NOMO-1 (cell line): ENCODE measurements at regions not wholly inside any gene's neighbourhood (a gene's known extent, or its start where the extent isn't known, plus 50 kb on each side); places are given as distances from the start of the nearest gene placed in this dataset.
"Not testable (repeated sequence)": the region's sequence is repeated elsewhere in the genome, so short reads cannot be mapped to it uniquely, and the experiment has no call there.

Source experiments
- DNase-seq, 2 experiments: peaks; one replicate each; lab custom pipeline; 2025; ENCODE audit not compliant: unreplicated experiment in 2 of 2; lab: John Stamatoyannopoulos, UW

DNA sequence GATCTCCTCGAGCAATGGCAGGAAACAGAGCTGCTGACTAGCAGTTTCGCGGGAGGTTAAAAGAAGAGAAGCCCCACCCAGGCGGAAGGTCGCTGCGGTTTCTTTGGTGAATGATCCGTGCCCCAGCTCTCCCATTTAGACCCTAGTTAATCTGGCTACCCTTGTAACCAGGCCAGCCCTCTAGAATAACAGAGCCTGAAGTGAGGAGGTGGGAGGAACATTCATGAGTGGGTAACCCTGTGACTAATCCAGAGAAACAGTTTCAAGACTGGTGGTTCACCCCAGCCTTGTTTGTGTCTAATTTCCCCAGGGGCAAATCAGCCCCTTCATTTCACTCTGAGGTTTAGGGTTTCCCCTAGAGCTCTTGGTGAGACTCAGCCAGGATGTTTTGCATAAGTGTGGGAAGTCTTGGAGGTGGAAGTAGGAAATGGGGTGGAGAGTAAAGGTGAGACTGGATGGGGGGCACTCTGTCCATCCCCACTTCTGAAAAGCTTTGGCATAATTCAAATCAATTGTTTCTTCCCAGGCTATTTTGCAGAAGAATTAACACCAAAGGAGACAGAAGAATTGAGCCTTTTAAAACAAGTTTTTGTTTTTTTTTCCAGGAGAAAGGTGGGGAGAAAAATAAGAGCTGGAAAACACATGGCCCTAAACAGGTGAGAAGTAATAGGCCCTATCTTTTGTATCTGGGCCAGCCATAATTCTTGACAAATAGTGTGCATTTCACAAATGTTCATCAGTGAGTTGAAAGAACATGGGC lies 303.1 kb downstream of the RPLP1 start:
- DNase-seq = peak; percentile 24 to 49

GRCh38 chr15:69756440-69756839 lies 303.8 kb downstream of the RPLP1 start:
- DNase-seq = no peak

DNA sequence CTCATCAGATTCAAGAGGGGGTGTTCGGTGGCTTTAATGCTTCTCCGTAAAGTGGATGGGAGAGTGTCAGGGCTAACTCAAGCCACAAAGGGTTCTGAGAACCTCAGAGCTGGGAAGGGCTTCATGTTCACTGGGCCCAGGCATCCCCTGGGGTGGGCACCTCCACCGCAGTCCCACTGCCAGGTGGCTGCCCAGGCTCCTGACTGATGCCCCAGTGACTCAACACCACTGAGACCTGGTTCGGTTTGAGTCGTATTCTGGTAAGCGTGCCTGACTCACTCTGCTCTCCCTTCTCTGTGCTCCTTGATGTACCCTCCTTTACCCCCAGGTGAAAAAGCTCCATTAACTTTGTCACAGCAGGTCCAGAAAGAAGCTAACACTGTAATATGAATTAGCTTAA lies 304.6 kb downstream of the RPLP1 start:
- no peak for DNase-seq

GRCh38 chr15:69758291-69758771 lies 305.7 kb downstream of the RPLP1 start:
- no peak for DNase-seq

- peak; percentile 90 to 95 for DNase-seq
These were observed 306.5 kb downstream of the RPLP1 start for GRCh38 chr15:69758810-69759790.

GRCh38 chr15:69760258-69760845 lies 307.7 kb downstream of the RPLP1 start:
- peak; percentile 76 to 96 for DNase-seq

GRCh38 chr15:69760890-69761568 lies 308.4 kb downstream of the RPLP1 start:
- peak; percentile 94 to 99 for DNase-seq

DNA sequence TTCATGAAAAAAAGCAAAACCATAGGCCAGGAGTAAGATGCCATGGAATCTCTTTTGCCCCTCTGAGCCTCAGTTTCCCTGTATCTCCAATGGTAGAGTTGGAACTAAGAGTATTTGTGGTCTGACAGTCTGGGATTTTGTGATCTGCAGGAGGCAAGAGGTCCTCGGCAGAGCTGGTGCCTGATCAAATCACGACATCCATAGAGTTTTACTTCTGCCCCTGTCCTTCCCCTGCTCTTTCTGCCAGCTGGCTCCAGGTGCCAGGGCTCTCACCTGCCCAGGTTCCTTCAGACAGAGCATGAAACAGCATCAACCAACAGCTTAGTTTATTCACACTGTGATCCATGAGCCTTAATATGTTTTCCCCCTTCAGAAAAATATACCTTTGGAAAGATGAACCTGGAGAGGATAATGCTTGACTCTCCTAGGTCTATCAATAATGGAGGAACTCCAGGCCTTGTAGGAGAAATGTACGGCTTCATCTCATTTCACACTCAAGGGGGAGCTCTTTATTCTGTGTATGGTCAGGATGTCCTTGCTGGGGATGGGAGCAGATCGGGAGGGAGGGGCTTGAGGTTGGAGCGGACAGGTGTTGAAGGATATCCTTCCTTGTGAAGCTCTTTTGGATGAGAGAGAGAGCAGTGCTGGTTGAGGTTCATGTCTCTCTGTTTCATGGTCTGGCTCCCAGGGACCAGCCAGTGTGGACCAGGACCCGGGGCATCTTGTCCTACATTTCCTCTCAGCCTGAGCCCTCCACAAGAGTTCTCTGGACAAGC lies 309.9 kb downstream of the RPLP1 start:
- DNase-seq = no peak

DNA sequence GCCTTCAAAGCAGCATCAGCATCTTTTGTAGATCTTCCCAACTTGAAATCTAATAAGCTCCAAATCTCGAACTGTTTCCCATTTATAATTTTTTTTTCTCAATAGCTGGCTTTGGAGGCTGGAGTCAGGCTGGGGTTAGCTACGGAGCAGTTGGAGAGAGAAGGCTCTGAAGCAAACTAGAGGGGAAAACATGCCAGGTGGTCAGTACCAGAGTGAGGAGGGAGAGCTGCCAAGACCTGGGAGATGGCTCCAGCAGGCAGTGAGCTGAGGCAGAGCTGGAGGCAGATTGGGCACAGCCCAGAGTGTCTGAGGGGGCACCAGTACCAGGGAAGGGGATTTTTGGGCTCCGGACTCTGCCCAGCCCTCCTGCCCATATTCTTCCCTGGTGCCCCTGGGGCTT lies 311.2 kb downstream of the RPLP1 start:
- no peak for DNase-seq

- no peak for DNase-seq
These were observed 313.5 kb downstream of the RPLP1 start for GRCh38 chr15:69766156-69766555.

DNA sequence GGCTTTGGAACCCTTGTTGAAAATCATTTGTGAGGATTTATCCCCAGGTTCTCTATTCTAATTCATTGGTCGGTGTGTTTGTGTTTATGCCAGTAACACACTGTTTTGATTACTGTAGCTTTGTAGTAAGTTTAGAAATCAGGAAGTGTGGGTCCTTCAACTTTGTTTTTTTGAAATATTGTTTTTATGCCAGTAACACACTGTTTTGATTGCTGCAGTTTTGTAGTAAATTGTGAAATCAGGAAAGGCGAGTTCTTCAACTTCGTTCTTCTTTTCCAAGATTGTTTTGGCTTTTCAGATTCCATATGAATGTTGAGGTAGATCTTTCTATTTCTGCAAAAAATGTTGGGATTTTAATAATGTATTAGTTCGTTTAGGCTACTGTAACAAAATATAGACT lies 314.6 kb downstream of the RPLP1 start:
- no peak for DNase-seq

DNA sequence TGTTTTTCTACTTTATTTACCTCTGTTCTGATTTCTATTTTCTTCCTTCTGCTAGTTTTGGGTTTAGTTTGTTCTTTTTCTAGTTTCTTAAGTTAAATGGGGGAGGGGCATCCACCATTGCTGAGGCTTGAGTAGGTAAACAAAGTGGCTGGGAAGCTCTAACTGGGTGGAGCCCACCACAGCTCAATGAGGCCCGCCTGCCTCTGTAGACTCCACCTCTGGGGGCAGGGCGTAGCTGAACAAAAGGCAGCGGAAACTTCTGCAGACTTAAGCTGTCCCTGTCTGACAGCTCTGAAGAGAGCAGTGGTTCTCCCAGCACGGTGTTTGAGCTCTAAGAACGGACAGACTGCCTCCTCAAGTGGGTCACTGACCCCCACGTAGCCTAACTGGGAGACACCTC lies 316.7 kb downstream of the RPLP1 start:
- DNase-seq = not testable (repeated sequence)

GRCh38 chr15:69774258-69774657 lies 321.6 kb downstream of the RPLP1 start:
- not testable (repeated sequence) for DNase-seq

GRCh38 chr15:69774711-69775110 lies 322.1 kb downstream of the RPLP1 start:
- DNase-seq = not testable (repeated sequence)

GRCh38 chr15:69777356-69777755 lies 320.4 kb downstream of the TLE3 start:
- peak in 1 of 2 experiments; percentile 5 for DNase-seq

DNA sequence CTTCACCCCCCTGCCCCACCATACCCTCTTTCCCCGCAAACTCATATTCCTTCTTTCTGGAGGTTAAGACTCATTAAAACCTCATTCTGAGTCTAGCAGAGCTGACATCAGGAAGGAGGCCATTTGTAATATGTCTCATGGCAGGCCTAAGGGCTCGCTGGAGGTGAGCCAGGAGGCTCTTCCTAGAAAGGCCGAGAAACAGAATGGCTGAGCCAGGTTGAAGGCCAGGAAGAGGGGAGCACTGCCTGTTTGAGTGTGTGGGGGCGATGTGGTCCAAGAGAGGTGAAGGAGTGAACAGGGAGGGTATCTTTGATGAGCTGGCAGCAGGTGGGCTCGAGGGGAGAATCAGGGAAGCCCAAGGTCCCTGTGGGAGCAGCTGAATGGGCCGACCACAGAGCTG lies 317.3 kb downstream of the TLE3 start:
- no peak for DNase-seq

GRCh38 chr15:69780981-69781380 lies 316.7 kb downstream of the TLE3 start:
- no peak for DNase-seq

- no peak for DNase-seq
These were observed 316.1 kb downstream of the TLE3 start for GRCh38 chr15:69781411-69782125.

- no peak for DNase-seq
These were observed 315.5 kb downstream of the TLE3 start for GRCh38 chr15:69782139-69782658.
